K562 (cell line): ENCODE measurements at regions not wholly inside any gene's neighbourhood (a gene's known extent, or its start where the extent isn't known, plus 50 kb on each side); places are given as distances from the start of the nearest gene placed in this dataset.

ENCODE experiments used
- ATAC-seq: fragments of 200-7000 bp; cut with Tn5 transposase; 3 replicates; pipeline ENCODE4 v1.9.1; 2020; ENCODE audit warnings: moderate library complexity
- BruUV-seq: library from RNA; stranded (reverse); fragments of 400-500 nt; replicated peaks from 2 replicates; lab custom pipeline; 2021; lab: Mats Ljungman, UMichigan
- CTCF ChIA-PET: fragments of 300-600 bp; formaldehyde crosslinking; extraction: SDS; loops from one replicate; lab custom pipeline; 2021; ENCODE audit warnings: low intra/inter-chr PET ratio; lab: Yijun Ruan, JAX
- POLR2A ChIA-PET: fragments of 300-600, 350-650 bp; sonication (Branson Sonifier 250); formaldehyde crosslinking; extraction: SDS; loops from one replicate; lab custom pipeline; 2021; ENCODE audit warnings: antibody characterized with exemption, inconsistent platforms; lab: Yijun Ruan, JAX
- DNase-seq, 4 experiments: peaks; one replicate each; pipeline versions ENCODE4 v3.0.0 to v3.0.0-alpha.2; 2011 to 2018; ENCODE audit warnings: low spot score in 3 of 4, mixed read lengths in 3 of 4; ENCODE audit errors: extremely low read depth in 1 of 4
- FAIRE-seq: peaks from 2 replicates; lab custom pipeline; 2011; peaks lifted over from hg19 to GRCh38; lab: Jason Lieb, UNC
- H2AFZ ChIP-seq: 2 replicates; pipeline ENCODE4 v1.6.0; 2011; ENCODE audit warnings: low read depth, low read length, control low read depth, inconsistent platforms
- H3K27ac ChIP-seq: fragments of 200-600 bp; 3 replicates; pipeline ENCODE4 v1.8.0; 2011; ENCODE audit warnings: low read depth, mild to moderate bottlenecking, control low read depth, inconsistent platforms, low read length, moderate library complexity, mixed read lengths; ENCODE audit errors: extremely low read depth
- H3K27me3 ChIP-seq, 2 experiments: fragments of 300-600 bp in 1 of 2; 2 replicates in 1 of 2; 3 replicates in 1 of 2; pipeline versions ENCODE4 v1.6.0 to v1.8.0; 2011; ENCODE audit warnings: inconsistent platforms in 2 of 2, low read length in 2 of 2, mild to moderate bottlenecking in 1 of 2, mixed read lengths in 1 of 2, moderate library complexity in 1 of 2; ENCODE audit not compliant: control insufficient read depth in 2 of 2, insufficient read depth in 2 of 2
- H3K36me3 ChIP-seq: fragments of 300-600 bp; 3 replicates; pipeline ENCODE4 v1.8.0; 2011; ENCODE audit warnings: mild to moderate bottlenecking, low read length, inconsistent platforms; ENCODE audit not compliant: control insufficient read depth, insufficient read depth
- H3K4me1 ChIP-seq, 2 experiments: fragments of 200-600 bp in 1 of 2; replicated peaks in 1 of 2; 2 replicates in 1 of 2; 3 replicates in 1 of 2; pipeline versions ENCODE4 v1.5.1 to v1.8.0; 2011; ENCODE audit warnings: inconsistent platforms in 2 of 2, low read length in 2 of 2, mild to moderate bottlenecking in 1 of 2, mixed read lengths in 1 of 2, moderate library complexity in 1 of 2; ENCODE audit not compliant: control insufficient read depth in 2 of 2, insufficient read depth in 2 of 2
- H3K4me2 ChIP-seq: 2 replicates; pipeline ENCODE4 v1.6.1; 2011; ENCODE audit warnings: low read length, control low read depth, inconsistent platforms, mixed read lengths; ENCODE audit not compliant: insufficient read depth
- H3K4me3 ChIP-seq: fragments of 200-600 bp; sonication (generic), shearing (Covaris generic); 2 replicates; pipeline ENCODE4 v1.5.1; 2016; ENCODE audit warnings: control low read depth, inconsistent platforms
- H3K79me2 ChIP-seq: fragments of 200-600 bp; 3 replicates; pipeline ENCODE4 v1.8.0; 2011; ENCODE audit warnings: low read length, inconsistent platforms; ENCODE audit not compliant: control insufficient read depth, insufficient read depth
- H3K9ac ChIP-seq, 2 experiments: 2 replicates each; pipeline versions ENCODE4 v1.6.0 to v1.6.1; 2011; ENCODE audit warnings: low read depth in 2 of 2, low read length in 2 of 2, control low read depth in 1 of 2, inconsistent platforms in 1 of 2, mild to moderate bottlenecking in 1 of 2, mixed read lengths in 1 of 2; ENCODE audit not compliant: insufficient read depth in 1 of 2
- H3K9me1 ChIP-seq: one replicate; pipeline ENCODE4 v1.6.0; 2011; ENCODE audit warnings: inconsistent platforms, mild to moderate bottlenecking, low read length, moderate library complexity; ENCODE audit not compliant: control insufficient read depth, insufficient read depth
- H3K9me3 ChIP-seq: replicated peaks from 2 replicates; pipeline ENCODE4 v1.5.1; 2011; ENCODE audit warnings: low read depth, low read length, inconsistent platforms; ENCODE audit not compliant: control insufficient read depth, insufficient read depth
- H4K20me1 ChIP-seq: replicated peaks from 2 replicates; pipeline ENCODE4 v1.6.1; 2011; ENCODE audit warnings: low read length, inconsistent platforms, mixed read lengths; ENCODE audit not compliant: control insufficient read depth, insufficient read depth
- DPF2 ChIP-seq: fragments of 450-650 bp; IDR thresholded peaks from 2 replicates; pipeline ENCODE4 v1.6.1; 2016
- ETV1 ChIP-seq: fragments of 450-650 bp; conservative IDR thresholded peaks from 2 replicates; pipeline ENCODE4 v1.6.1; 2016; ENCODE audit warnings: missing genetic modification characterization, control low read depth, low read depth, missing compliant biosample characterization
- JUND ChIP-seq, 2 experiments: IDR thresholded peaks; 2 replicates in 1 of 2; 3 replicates in 1 of 2; pipeline ENCODE4 v1.6.1; 2011; ENCODE audit warnings: borderline replicate concordance in 2 of 2, low read depth in 2 of 2, low read length in 2 of 2, improper control_type of control experiment in 1 of 2, missing biosample characterization in 1 of 2, missing genetic modification characterization in 1 of 2, missing genetic modification reagents in 1 of 2
- MTA1 ChIP-seq: fragments of 450-650 bp; IDR thresholded peaks from 2 replicates; pipeline ENCODE4 v1.6.1; 2017; ENCODE audit warnings: borderline replicate concordance
- NEUROD1 ChIP-seq: fragments of 150-350 bp; IDR thresholded peaks from 2 replicates; pipeline ENCODE4 v1.6.1; 2014; ENCODE audit warnings: borderline replicate concordance, low read length, low read depth; ENCODE audit not compliant: partially characterized antibody
- RAD51 ChIP-seq: fragments of 450-650 bp; IDR thresholded peaks from 2 replicates; pipeline ENCODE4 v1.7.1; 2016; ENCODE audit warnings: low read depth, mild to moderate bottlenecking, borderline replicate concordance
- ZNF212 ChIP-seq: fragments of 450-650 bp; formaldehyde crosslinking; IDR thresholded peaks from 2 replicates; pipeline ENCODE4 v1.4.0; 2020; ENCODE audit warnings: mild to moderate bottlenecking
- WGBS: fragments of 100-300 bp; shearing (Covaris generic); methylation state at CpG from one replicate; pipeline ENCODE4 v1.1.6; 2016; ENCODE audit warnings: low coverage, mixed read lengths; ENCODE audit not compliant: insufficient coverage; ENCODE audit errors: missing lambda C conversion rate; 5-methylcytosine and 5-hydroxymethylcytosine counted together
- in situ Hi-C: fragments of 300-500 bp; cut with MboI; formaldehyde crosslinking; loops from 4 replicates; pipeline ENCODE4 v1.15.0; 2018; ENCODE audit warnings: inconsistent platforms, mixed read lengths
- intact Hi-C: fragments of 100-400 bp; cut with micrococcal nuclease; formaldehyde crosslinking; loops from 2 replicates; pipeline ENCODE4 v1.14.2; 2022
- TF ChIP-seq, protein P1 (sequence below), 2 experiments: IDR thresholded peaks; 2 replicates each; pipeline ENCODE4 v1.6.1; 2011; ENCODE audit warnings: borderline replicate concordance in 1 of 2, control low read depth in 1 of 2, low read depth in 1 of 2, low read length in 1 of 2, mild to moderate bottlenecking in 1 of 2, mixed read lengths in 1 of 2, moderate library complexity in 1 of 2; ENCODE audit not compliant: insufficient read depth in 1 of 2, insufficient read length in 1 of 2, poor library complexity in 1 of 2, severe bottlenecking in 1 of 2; ENCODE audit errors: extremely low read depth in 1 of 2
- TF ChIP-seq, protein P2 (sequence below): fragments of 450-650 bp; formaldehyde crosslinking; IDR thresholded peaks from 2 replicates; pipeline ENCODE4 v1.4.0; 2020; ENCODE audit warnings: mild to moderate bottlenecking, mixed read lengths
- TF ChIP-seq, protein P3 (sequence below): fragments of 250-450 bp; sonication (Bioruptor Pico); IDR thresholded peaks from 2 replicates; pipeline ENCODE4 v1.5.0; 2021; ENCODE audit warnings: mild to moderate bottlenecking, borderline replicate concordance

DNA sequence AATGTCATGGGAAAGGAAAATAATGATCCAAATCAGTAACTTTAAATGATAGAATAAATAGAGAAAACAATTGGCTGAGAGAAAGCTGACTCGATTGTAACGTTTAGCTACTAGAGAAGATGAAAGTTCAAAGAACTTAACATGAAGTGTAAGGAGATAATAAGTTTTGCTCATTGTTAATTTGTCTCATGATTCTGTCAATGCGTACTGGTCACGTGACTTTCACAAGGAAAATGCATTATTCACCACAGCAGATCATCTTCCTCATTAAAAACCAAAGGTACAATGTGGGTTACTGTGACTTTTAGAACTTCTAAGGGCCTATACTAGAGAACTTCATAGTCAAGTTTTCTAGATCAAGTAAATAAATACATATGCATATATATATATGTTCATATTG, 1207.2 kb downstream of the EFNB2 start:
- ATAC-seq (no peak), FAIRE-seq (no peak), DNase-seq (no peak)
- no peak overlapping the region for H3K27ac ChIP-seq
- H3K36me3 ChIP-seq: no peaks in the 10 kb centered on the region
- no peak overlapping the region for H3K9ac ChIP-seq
- no peaks in the 10 kb centered on the region for H3K27me3 ChIP-seq
- POLR2A ChIA-PET: no interaction called here
- H2AFZ ChIP-seq: no peak overlapping the region
- CTCF ChIA-PET: no interaction called here
- intact Hi-C loops: no loop called here
- no TSS peak for BruUV-seq
- TF ChIP-seq, protein P1, sequence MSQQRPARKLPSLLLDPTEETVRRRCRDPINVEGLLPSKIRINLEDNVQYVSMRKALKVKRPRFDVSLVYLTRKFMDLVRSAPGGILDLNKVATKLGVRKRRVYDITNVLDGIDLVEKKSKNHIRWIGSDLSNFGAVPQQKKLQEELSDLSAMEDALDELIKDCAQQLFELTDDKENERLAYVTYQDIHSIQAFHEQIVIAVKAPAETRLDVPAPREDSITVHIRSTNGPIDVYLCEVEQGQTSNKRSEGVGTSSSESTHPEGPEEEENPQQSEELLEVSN (IDR thresholded peaks at IDR 0.05; ENCODE audit: borderline replicate concordance in 1 of 2, extremely low read depth in 1 of 2, insufficient read depth in 1 of 2, insufficient read length in 1 of 2, low read depth in 1 of 2, low read length in 1 of 2, poor library complexity in 1 of 2, severe bottlenecking in 1 of 2): no peak
- TF ChIP-seq RAD51: 0 out of 2 replicates have a peak, but pooled peaks have one; percentile 28
- no peak for TF ChIP-seq NEUROD1
- TF ChIP-seq DPF2: no peak
- no peak for TF ChIP-seq MTA1
- no peak for TF ChIP-seq ETV1 (tag)
- no peak for TF ChIP-seq JUND (IDR thresholded peaks at IDR 0.05; ENCODE audit: borderline replicate concordance, low read depth, low read length)
- no peak for TF ChIP-seq JUND (tag; IDR thresholded peaks at IDR 0.05; ENCODE audit: borderline replicate concordance, low read depth, low read length)
- TF ChIP-seq, protein P2, sequence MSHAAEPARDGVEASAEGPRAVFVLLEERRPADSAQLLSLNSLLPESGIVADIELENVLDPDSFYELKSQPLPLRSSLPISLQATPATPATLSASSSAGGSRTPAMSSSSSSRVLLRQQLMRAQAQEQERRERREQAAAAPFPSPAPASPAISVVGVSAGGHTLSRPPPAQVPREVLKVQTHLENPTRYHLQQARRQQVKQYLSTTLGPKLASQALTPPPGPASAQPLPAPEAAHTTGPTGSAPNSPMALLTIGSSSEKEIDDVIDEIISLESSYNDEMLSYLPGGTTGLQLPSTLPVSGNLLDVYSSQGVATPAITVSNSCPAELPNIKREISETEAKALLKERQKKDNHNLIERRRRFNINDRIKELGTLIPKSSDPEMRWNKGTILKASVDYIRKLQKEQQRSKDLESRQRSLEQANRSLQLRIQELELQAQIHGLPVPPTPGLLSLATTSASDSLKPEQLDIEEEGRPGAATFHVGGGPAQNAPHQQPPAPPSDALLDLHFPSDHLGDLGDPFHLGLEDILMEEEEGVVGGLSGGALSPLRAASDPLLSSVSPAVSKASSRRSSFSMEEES (CRISPR knock-in tag): peak; percentile 79
- TF ChIP-seq, protein P3, sequence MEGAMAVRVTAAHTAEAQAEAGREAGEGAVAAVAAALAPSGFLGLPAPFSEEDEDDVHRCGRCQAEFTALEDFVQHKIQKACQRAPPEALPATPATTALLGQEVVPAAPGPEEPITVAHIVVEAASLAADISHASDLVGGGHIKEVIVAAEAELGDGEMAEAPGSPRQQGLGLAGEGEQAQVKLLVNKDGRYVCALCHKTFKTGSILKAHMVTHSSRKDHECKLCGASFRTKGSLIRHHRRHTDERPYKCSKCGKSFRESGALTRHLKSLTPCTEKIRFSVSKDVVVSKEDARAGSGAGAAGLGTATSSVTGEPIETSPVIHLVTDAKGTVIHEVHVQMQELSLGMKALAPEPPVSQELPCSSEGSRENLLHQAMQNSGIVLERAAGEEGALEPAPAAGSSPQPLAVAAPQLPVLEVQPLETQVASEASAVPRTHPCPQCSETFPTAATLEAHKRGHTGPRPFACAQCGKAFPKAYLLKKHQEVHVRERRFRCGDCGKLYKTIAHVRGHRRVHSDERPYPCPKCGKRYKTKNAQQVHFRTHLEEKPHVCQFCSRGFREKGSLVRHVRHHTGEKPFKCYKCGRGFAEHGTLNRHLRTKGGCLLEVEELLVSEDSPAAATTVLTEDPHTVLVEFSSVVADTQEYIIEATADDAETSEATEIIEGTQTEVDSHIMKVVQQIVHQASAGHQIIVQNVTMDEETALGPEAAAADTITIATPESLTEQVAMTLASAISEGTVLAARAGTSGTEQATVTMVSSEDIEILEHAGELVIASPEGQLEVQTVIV (CRISPR knock-in tag): no peak
- TF ChIP-seq ZNF212: no peak
- no peaks in the 10 kb centered on the region for H3K9me3 ChIP-seq
- no peak overlapping the region for H3K4me2 ChIP-seq
- in situ Hi-C loops: no loop called here
- H3K9me1 ChIP-seq: no peaks in the 10 kb centered on the region
- no peaks in the 10 kb centered on the region for H4K20me1 ChIP-seq
- no peaks in the 10 kb centered on the region for H3K4me1 ChIP-seq
- H3K4me3 ChIP-seq: no peak overlapping the region
- no peaks in the 10 kb centered on the region for H3K79me2 ChIP-seq
- WGBS: 0% methylated on average over 3 of the region's 4 CpGs
